IPS-NIHi11 (cell line): ENCODE measurements at regions not wholly inside any gene's neighbourhood (a gene's known extent, or its start where the extent isn't known, plus 50 kb on each side); places are given as distances from the start of the nearest gene placed in this dataset.
"Not testable (repeated sequence)": the region's sequence is repeated elsewhere in the genome, so short reads cannot be mapped to it uniquely, and the experiment has no call there.

Source experiments
- DNase-seq: peaks from one replicate; pipeline ENCODE4 v3.0.0; 2012; ENCODE audit warnings: mixed read lengths, low spot score

DNA sequence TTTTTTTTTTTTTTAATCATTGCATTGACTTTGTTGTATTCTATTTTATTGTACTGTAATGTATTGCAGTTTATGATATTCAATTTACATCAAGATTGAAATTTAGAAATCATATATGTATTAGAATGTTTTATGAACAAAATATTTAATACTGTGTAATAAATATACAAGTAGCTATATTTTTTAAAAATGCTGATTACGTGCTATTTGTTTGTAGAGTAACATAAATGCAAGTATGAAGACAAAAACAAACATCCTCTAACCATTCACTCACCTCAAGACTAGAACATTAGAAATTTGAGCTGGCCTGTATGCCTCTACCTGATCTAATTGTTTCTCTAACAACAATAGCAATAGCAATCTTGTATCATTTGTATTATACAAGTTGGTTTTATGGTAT lies 290.3 kb downstream of the GATA3 start:
- DNase-seq, result no peak

DNA sequence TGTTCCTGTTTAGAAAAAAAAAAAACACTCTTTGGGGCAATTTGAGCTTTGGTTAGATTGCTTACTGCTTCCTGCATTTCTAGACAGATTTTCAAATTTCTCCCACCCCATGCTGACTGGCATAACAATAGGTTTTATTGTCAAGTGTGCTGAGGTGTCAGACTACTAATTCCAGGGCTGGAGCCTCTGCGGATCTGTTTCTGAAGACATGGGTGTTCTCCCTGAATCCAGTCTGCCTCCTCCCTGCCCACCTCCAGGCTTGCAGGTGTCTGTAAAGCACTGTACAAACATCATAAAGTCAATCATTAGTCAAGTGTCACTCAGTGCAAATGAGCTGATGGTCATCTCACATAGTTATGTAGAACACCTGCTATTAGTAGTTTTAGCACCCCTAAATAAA lies 292.4 kb downstream of the GATA3 start:
- DNase-seq, result peak; percentile 27

GRCh38 chr10:8347614-8348013 lies 293.1 kb downstream of the GATA3 start:
- not testable (repeated sequence) for DNase-seq

DNA sequence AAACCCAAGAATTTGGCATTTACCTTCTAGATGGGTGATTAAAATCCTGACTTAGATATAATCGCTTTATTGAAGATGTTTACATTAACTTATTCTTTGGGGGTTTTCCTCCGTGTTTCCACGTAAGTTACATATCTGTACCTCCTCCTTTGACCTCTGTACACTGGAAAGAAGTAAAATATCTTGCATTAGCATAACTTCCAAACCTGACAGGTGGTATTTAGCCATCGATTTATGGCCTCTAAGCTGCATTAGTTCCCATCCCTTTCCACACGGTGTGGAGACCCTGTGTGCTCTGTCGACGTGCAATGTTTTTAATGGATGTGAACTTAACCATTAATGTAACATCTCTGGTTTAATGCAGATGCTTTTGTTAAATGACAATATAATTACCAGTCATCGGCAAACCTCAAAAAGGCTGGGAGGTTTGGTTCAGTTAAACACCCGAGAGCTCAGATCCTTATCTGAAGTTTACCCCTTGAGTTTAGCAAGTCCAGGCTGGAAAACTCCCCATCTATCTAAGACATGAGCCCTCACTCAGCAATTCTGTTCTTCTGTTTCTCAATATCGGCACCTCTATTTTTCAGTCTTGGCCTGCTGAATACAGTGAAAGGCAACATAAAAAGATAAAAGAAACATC lies 295.2 kb downstream of the GATA3 start:
- no peak for DNase-seq

DNA sequence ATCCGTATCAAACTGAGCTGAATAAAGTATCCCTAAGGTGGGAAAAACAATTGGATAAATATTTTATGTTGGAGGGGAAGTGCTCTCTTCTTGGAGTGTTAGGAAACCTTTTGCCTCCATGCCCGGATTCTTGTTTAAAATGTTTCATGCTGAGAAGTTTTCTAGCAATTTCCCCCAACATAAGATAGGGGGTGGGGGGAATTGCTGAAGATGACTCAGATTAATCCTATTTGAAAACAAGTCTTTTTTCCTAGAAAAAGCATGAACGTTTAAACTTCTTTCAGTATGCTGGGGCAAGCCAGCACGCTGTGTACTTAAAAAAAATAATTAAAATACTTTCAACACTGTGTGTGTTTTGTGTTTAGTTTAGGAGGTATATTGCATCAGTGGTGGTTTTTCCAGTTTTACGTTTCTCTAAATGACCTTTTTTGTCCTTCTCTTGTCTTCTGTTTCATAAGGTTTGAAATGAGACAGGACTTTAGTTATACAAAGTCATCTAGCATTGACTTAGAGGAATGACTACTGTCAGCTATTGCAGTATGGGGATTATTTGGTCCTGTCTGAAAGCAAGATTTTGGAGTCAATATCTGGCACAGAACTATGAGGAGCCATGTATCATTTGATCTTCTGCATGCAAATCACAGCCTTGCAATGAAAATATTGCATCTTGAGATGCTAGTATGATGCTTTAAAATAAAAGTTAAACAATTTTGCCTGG lies 295.9 kb downstream of the GATA3 start:
- no peak for DNase-seq

DNA sequence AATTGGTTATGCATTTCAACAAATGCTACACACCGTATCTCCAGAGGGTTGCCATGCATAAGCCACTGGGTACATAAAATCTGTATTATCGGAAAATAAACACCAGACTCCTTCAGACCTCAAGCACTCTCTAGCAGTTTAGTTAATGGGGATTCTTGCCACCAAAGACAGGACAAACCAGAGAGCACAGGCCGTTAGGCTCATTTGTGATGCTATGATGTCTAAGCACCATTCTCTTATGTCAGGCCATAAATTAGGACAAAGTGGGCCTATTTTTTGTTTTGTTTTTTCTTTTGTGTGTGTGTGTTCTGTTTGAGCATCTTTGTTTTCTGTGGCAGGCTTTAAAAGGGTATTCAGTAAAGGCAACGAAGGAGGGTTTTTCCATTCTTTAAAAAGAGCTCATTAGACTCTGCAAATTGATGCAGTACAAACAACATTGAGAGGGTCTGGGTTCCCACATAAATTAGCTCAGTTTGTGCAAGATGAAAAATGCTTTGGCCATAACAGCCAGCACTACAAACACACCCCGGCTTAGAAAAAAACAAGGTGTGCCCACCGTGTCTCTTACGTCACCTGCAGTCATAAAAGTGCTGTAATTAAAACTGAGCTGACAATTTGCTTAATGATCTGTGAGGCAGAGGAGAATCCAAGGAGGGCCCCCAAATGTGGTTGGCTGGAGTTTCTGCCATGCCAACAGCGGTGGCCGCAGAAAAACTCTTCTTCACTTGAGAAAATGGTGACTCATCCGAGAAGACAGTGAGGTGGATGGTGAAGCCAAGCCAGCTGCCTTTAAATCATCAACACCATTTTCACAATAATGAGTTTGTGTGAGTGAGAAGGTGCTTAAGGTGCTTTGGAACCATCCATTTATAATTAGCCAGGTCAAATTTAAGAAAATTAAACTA lies 297.9 kb downstream of the GATA3 start:
- DNase-seq, result no peak

GRCh38 chr10:8356283-8356682 lies 301.8 kb downstream of the GATA3 start:
- no peak for DNase-seq

- DNase-seq, result no peak
These were observed 305.0 kb downstream of the GATA3 start for GRCh38 chr10:8359467-8359866.

GRCh38 chr10:8360365-8360764 lies 305.9 kb downstream of the GATA3 start:
- DNase-seq, result no peak

GRCh38 chr10:8360814-8361509 lies 306.5 kb downstream of the GATA3 start:
- DNase-seq, result no peak

GRCh38 chr10:8361510-8361844 lies 307.0 kb downstream of the GATA3 start:
- no peak for DNase-seq

DNA sequence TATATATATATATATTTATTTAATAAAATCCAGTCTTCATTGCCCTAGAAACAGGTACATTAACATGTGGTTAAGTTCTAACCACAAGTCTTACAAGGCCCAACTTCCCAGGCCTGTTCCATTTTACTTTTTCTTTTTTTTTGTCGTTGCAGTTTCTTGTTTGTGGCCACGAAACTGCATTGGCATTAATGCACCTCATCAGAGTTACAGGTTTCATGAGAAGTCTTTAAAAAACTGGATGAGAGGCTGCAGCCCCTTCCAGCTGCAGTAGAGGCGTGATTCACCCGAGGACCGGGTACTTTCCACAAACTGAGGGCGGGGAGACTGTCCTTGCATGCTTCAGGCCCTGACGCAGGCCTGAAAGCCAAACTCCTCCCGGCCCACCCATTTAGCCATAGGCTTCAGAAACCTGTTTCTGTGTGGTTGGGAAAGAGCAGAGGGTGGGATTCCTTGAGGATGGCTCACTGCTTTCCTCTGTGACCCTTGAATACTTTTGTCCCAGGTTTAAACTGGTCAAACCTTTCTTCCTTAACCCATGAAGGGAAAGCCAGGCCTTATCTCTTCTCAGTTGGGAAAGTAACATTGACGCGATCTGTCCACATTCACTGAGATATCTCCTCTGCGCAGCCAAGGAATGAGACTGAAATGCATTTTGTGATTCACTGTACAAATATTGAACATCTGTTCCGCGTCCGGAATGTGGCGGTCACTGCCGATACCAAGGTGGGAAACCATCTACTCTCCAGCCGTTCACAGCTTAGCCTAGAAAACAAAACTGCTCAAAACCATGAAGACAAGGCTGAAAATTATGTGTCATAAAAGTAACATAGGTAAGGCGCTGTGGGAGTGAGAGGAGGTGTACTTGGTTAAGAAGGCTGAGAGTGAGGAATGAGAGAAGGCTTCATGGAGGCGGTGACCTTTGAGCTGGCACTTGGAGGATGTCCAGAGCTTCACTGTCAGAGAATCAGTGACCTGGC lies 311.7 kb downstream of the GATA3 start:
- peak; percentile 13 for DNase-seq

GRCh38 chr10:8367672-8368411 lies 313.4 kb downstream of the GATA3 start:
- not testable (repeated sequence) for DNase-seq

- DNase-seq, result no peak
These were observed 315.2 kb downstream of the GATA3 start for GRCh38 chr10:8369666-8370065.

DNA sequence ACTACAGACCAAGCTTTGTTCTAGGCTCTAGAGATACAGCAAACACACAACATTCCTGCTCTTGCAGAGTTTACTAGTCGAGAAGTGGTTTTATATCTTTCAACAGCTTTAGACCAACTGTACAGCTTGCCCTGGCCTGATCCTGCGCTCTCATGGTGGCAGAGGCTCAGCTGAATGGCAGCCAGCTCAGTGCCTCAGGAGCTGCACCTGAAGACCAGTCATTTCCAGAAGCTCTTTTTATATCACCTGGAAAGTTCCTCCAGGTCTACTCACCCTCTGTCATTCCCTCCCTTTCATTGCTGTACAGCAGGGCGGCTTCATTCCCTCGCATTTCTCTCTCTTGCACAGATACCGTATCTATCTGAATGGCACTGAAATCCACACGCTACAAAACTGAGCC lies 319.8 kb downstream of the GATA3 start:
- no peak for DNase-seq

- DNase-seq, result no peak
These were observed 320.6 kb downstream of the GATA3 start for GRCh38 chr10:8375137-8375536.

- no peak for DNase-seq
These were observed 323.9 kb downstream of the GATA3 start for GRCh38 chr10:8378198-8378983.

DNA sequence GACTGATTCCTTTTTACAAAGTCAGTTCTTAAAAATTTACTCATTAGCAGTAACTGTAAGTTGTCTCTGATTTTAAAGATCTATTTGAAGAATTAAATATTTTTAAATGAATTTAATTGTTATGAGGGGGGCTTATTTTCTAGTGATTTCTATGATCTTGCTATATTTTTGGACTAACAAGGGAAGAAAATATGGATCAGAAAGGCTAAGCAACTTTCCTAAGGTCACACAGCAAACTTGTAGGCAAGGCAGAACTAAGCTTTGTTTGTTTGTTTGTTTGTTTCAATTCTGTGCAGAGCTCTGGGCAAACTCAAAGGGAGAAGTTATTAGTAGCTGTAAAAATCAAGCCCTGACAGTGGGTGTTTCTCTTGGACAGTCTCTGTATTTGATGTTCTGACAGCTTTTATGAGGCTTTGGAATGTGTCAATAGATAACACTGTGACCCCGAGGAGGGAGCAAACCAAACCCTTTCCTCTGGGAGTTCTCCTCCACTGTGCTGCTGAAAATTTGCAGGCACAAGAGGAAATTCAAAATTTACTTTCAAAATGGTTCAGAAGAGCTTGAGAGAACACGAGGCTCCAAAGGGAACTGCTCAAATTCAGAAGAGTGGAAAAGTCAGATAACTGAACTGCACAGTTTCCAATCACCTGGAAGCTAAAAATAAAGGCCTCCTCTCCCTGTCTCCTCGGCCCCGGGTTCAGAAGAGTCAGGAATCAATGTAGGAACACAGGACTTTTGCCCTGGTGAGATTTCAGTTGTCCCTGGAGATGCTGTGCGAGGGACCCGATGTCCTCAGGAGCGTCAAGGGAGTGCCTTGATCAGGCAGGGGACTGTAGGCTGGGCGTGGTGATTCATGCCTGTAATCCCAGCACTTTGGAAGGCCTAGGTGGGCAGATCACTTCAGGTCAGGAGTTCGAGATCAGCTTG lies 325.7 kb downstream of the GATA3 start:
- DNase-seq, result no peak
